ENCODE measurements at regions not wholly inside any gene's neighbourhood (a gene's known extent, or its start where the extent isn't known, plus 50 kb on each side); places are given as distances from the start of the nearest gene placed in this dataset.

GRCh38 chr5:8289779-8290178 is 420.8 kb downstream of the MTRR start:
- no peak for TF ChIP-seq TCF7 (IDR thresholded peaks at IDR 0.05; ENCODE audit: borderline replicate concordance)
- no peak for TF ChIP-seq JUND (IDR thresholded peaks at IDR 0.05; ENCODE audit: low read depth, low read length)
- TF ChIP-seq MAX (IDR thresholded peaks at IDR 0.05; ENCODE audit: low read depth, low read length), result no peak
- TF ChIP-seq FOS (IDR thresholded peaks at IDR 0.05; ENCODE audit: borderline replicate concordance, extremely low read depth, insufficient read length), result no peak
- TF ChIP-seq CTCF (IDR thresholded peaks at IDR 0.05 in 2 of 3, conservative IDR thresholded peaks at IDR 0.05 in 1 of 3; ENCODE audit: control insufficient read depth in 2 of 3, extremely low read depth in 1 of 3, insufficient read depth in 1 of 3, low read depth in 3 of 3, low read length in 3 of 3), result no peak
- no peak for TF ChIP-seq ATF2 (IDR thresholded peaks at IDR 0.05; ENCODE audit: low read length)
- TF ChIP-seq RFX5 (IDR thresholded peaks at IDR 0.05; ENCODE audit: low read depth, low read length), result no peak
- no peak for TF ChIP-seq HDGF (IDR thresholded peaks at IDR 0.05)
- no peak for TF ChIP-seq IRF5 (IDR thresholded peaks at IDR 0.05; ENCODE audit: borderline replicate concordance)
- no peak for TF ChIP-seq USF2 (IDR thresholded peaks at IDR 0.05; ENCODE audit: borderline replicate concordance, low read depth, low read length)
- no peak for TF ChIP-seq CREB1 (IDR thresholded peaks at IDR 0.05; ENCODE audit: low read depth)
- TF ChIP-seq RELA (IDR thresholded peaks at IDR 0.05; ENCODE audit: borderline replicate concordance, partially characterized antibody), result no peak
- no peak for TF ChIP-seq PBX3 (IDR thresholded peaks at IDR 0.05; ENCODE audit: insufficient replicate concordance, low read depth, low read length)
- TF ChIP-seq REST (IDR thresholded peaks at IDR 0.05; ENCODE audit: low read depth, low read length), result no peak

Measured in GM12878 (cell line).